H9 (cell line): ENCODE measurements at regions not wholly inside any gene's neighbourhood (a gene's known extent, or its start where the extent isn't known, plus 50 kb on each side); places are given as distances from the start of the nearest gene placed in this dataset.

Experiments
- DNase-seq: peaks from one replicate; pipeline ENCODE4 v3.0.0-alpha.2; 2017
- H2AFZ ChIP-seq: one replicate; pipeline ENCODE4 v1.6.1; 2013; ENCODE audit warnings: mild to moderate bottlenecking, low read length, control low read depth, moderate library complexity
- H2AK5ac ChIP-seq: 2 replicates; pipeline ENCODE4 v1.6.1; 2013; ENCODE audit warnings: low read length, control low read depth, mixed read lengths; ENCODE audit not compliant: insufficient read length
- H2BK120ac ChIP-seq: one replicate; pipeline ENCODE4 v1.6.1; 2013; ENCODE audit warnings: low read depth, mild to moderate bottlenecking, low read length, control low read depth, inconsistent platforms; ENCODE audit not compliant: poor library complexity, severe bottlenecking
- H2BK12ac ChIP-seq: 2 replicates; pipeline ENCODE4 v1.6.1; 2013; ENCODE audit warnings: low read length, control low read depth, mixed read lengths, low read depth; ENCODE audit not compliant: insufficient read length
- H2BK15ac ChIP-seq: 2 replicates; pipeline ENCODE4 v1.6.1; 2013; ENCODE audit warnings: low read depth, low read length, control low read depth
- H2BK20ac ChIP-seq: one replicate; pipeline ENCODE4 v1.6.1; 2013; ENCODE audit warnings: low read depth, mild to moderate bottlenecking, low read length, control low read depth, inconsistent platforms; ENCODE audit not compliant: poor library complexity, severe bottlenecking
- H2BK5ac ChIP-seq: 2 replicates; pipeline ENCODE4 v1.6.1; 2013; ENCODE audit warnings: low read length, control low read depth, mixed read lengths; ENCODE audit not compliant: insufficient read length
- H3K14ac ChIP-seq: 2 replicates; pipeline ENCODE4 v1.6.1; 2013; ENCODE audit warnings: low read length, control low read depth; ENCODE audit not compliant: insufficient read depth
- H3K18ac ChIP-seq: 2 replicates; pipeline ENCODE4 v1.6.1; 2013; ENCODE audit warnings: low read depth, mild to moderate bottlenecking, mixed read lengths, low read length, control low read depth; ENCODE audit not compliant: insufficient read length
- H3K23ac ChIP-seq: 2 replicates; pipeline ENCODE4 v1.6.1; 2013; ENCODE audit warnings: low read length, control low read depth, mixed read lengths, low read depth; ENCODE audit not compliant: insufficient read length
- H3K23me2 ChIP-seq: 2 replicates; pipeline ENCODE4 v1.6.1; 2013; ENCODE audit warnings: low read depth, mild to moderate bottlenecking, mixed read lengths, low read length, control low read depth; ENCODE audit not compliant: insufficient read length, poor library complexity, severe bottlenecking
- H3K27ac ChIP-seq: 2 replicates; pipeline ENCODE4 v1.5.1; 2013; ENCODE audit warnings: low read length, control low read depth, mixed read lengths, low read depth; ENCODE audit not compliant: insufficient read length
- H3K27me3 ChIP-seq: 2 replicates; pipeline ENCODE4 v1.6.1; 2013; ENCODE audit warnings: low read length, control low read depth, inconsistent platforms; ENCODE audit not compliant: insufficient read depth
- H3K4ac ChIP-seq: 2 replicates; pipeline ENCODE4 v1.6.1; 2013; ENCODE audit warnings: low read depth, mild to moderate bottlenecking, control low read depth, inconsistent platforms, low read length, moderate library complexity
- H3K4me1 ChIP-seq: 2 replicates; pipeline ENCODE4 v1.6.1; 2013; ENCODE audit warnings: low read length, control low read depth, inconsistent platforms; ENCODE audit not compliant: insufficient read depth
- H3K4me2 ChIP-seq: 2 replicates; pipeline ENCODE4 v1.6.1; 2013; ENCODE audit warnings: low read length, control low read depth, mixed read lengths; ENCODE audit not compliant: insufficient read length, insufficient read depth
- H3K56ac ChIP-seq: 2 replicates; pipeline ENCODE4 v1.6.1; 2013; ENCODE audit warnings: low read depth, mild to moderate bottlenecking, mixed read lengths, low read length, control low read depth; ENCODE audit not compliant: insufficient read length
- H3K79me1 ChIP-seq: 2 replicates; pipeline ENCODE4 v1.6.1; 2013; ENCODE audit warnings: low read depth, mild to moderate bottlenecking, moderate library complexity, low read length, control low read depth, inconsistent platforms; ENCODE audit not compliant: insufficient read depth, poor library complexity, severe bottlenecking
- H3K79me2 ChIP-seq: 2 replicates; pipeline ENCODE4 v1.6.1; 2013; ENCODE audit warnings: low read length, control low read depth, inconsistent platforms; ENCODE audit not compliant: insufficient read depth
- H3K9ac ChIP-seq: 2 replicates; pipeline ENCODE4 v1.6.1; 2013; ENCODE audit warnings: low read length, control low read depth, mixed read lengths; ENCODE audit not compliant: insufficient read length; ENCODE audit errors: extremely low read depth
- H3K9me3 ChIP-seq: one replicate; pipeline ENCODE4 v1.6.1; 2013; ENCODE audit warnings: low read depth, low read length, inconsistent platforms; ENCODE audit not compliant: control insufficient read depth
- H3T11ph ChIP-seq: one replicate; pipeline ENCODE4 v1.6.1; 2013; ENCODE audit warnings: mild to moderate bottlenecking, low read length, control low read depth, inconsistent platforms
- H4K20me1 ChIP-seq: one replicate; pipeline ENCODE4 v1.6.1; 2013; ENCODE audit not compliant: control insufficient read depth, insufficient read length, insufficient read depth
- H4K5ac ChIP-seq: 2 replicates; pipeline ENCODE4 v1.6.1; 2013; ENCODE audit warnings: low read depth, mild to moderate bottlenecking, mixed read lengths, low read length, control low read depth; ENCODE audit not compliant: insufficient read length
- H4K8ac ChIP-seq: replicated peaks from 2 replicates; pipeline ENCODE4 v1.6.1; 2013; ENCODE audit warnings: low read length, control low read depth, mixed read lengths, low read depth; ENCODE audit not compliant: insufficient read length
- H4K91ac ChIP-seq: 2 replicates; pipeline ENCODE4 v1.6.1; 2013; ENCODE audit warnings: low read depth, mild to moderate bottlenecking, moderate library complexity, mixed read lengths, low read length, control low read depth; ENCODE audit not compliant: insufficient read length
- H3K27ac Mint-ChIP-seq, 3 experiments: 2 replicates in 2 of 3; 3 replicates in 1 of 3; pipeline ENCODE4 v1.8.0; 2020 to 2021; ENCODE audit warnings: mixed read lengths in 3 of 3, mild to moderate bottlenecking in 1 of 3, moderate library complexity in 1 of 3
- H3K27me3 Mint-ChIP-seq: 2 replicates; pipeline ENCODE4 v1.8.0; 2021; ENCODE audit warnings: low read depth, mild to moderate bottlenecking, moderate library complexity, mixed read lengths
- H3K36me3 Mint-ChIP-seq, 3 experiments: 2 replicates in 2 of 3; 3 replicates in 1 of 3; pipeline ENCODE4 v1.8.0; 2020 to 2021; ENCODE audit warnings: low read depth in 3 of 3, mixed read lengths in 3 of 3; ENCODE audit not compliant: insufficient read depth in 1 of 3
- H3K4me1 Mint-ChIP-seq, 2 experiments: 2 replicates each; pipeline ENCODE4 v1.8.0; 2020; ENCODE audit warnings: mixed read lengths in 2 of 2
- H3K4me3 Mint-ChIP-seq, 2 experiments: 2 replicates in 1 of 2; 3 replicates in 1 of 2; pipeline ENCODE4 v1.8.0; 2020 to 2021; ENCODE audit warnings: mild to moderate bottlenecking in 2 of 2, mixed read lengths in 2 of 2, moderate library complexity in 1 of 2
- H3K9me3 Mint-ChIP-seq, 2 experiments: 2 replicates in 1 of 2; 3 replicates in 1 of 2; pipeline ENCODE4 v1.8.0; 2020; ENCODE audit warnings: mild to moderate bottlenecking in 2 of 2, mixed read lengths in 2 of 2, moderate library complexity in 1 of 2
- CTCF ChIP-seq: fragments of 200-600 bp; sonication (generic); conservative IDR thresholded peaks from 3 replicates; pipeline ENCODE4 v1.8.0; 2021; ENCODE audit warnings: antibody characterized with exemption, mild to moderate bottlenecking
- WGBS: extraction: QIAGEN DNeasy Blood & Tissue Kit; methylation state at CpG from one replicate; pipeline ENCODE4 v1.1.7; 2013; ENCODE audit warnings: missing lambda C conversion rate, low lambda C conversion rate, mixed read lengths; ENCODE audit not compliant: insufficient read length; ENCODE audit errors: extremely low coverage; 5-methylcytosine and 5-hydroxymethylcytosine counted together

- Mint-ChIP-seq H3K27me3 (no peaks in the 10 kb centered on the region), H3K4me1 (peaks cover 0 to 3% of the 10 kb centered on the region in 2 experiments; a peak in 1 of 4 replicates), H3K27ac (no peak overlapping the region), H3K36me3 (peaks cover 2 to 21% (median 10%) of the 10 kb centered on the region in 3 experiments; a peak in 6 of 7 replicates), H3K9me3 (peaks cover 22 to 26% of the 10 kb centered on the region in 2 experiments), H3K4me3 (no peak overlapping the region)
- H3K27ac ChIP-seq, result no peak overlapping the region
- no peak overlapping the region for H4K5ac ChIP-seq
- no peak overlapping the region for H2BK20ac ChIP-seq
- H3K9me3 ChIP-seq, result no peaks in the 10 kb centered on the region
- no peak overlapping the region for H2BK5ac ChIP-seq
- H3K27me3 ChIP-seq, result no peaks in the 10 kb centered on the region
- no peak overlapping the region for H3K18ac ChIP-seq
- H2AK5ac ChIP-seq, result no peak overlapping the region
- H3K4me1 ChIP-seq, result peaks cover 2% of the 10 kb centered on the region; the same call in 1 of the 2 replicates
- no peak for TF ChIP-seq CTCF
- no peak overlapping the region for H3K23ac ChIP-seq
- no peak overlapping the region for H4K8ac ChIP-seq
- no peak for DNase-seq
- H4K91ac ChIP-seq, result no peak overlapping the region
- no peak overlapping the region for H3K56ac ChIP-seq
- no peak overlapping the region for H3T11ph ChIP-seq
- H3K79me2 ChIP-seq, result no peaks in the 10 kb centered on the region
- no peak overlapping the region for H3K4me2 ChIP-seq
- no peak overlapping the region for H3K4ac ChIP-seq
- no peaks in the 10 kb centered on the region for H3K23me2 ChIP-seq
- no peak overlapping the region for H2BK15ac ChIP-seq
- H3K14ac ChIP-seq, result no peak overlapping the region
- H3K9ac ChIP-seq, result no peak overlapping the region
- H2BK12ac ChIP-seq, result no peak overlapping the region
- H2AFZ ChIP-seq, result no peak overlapping the region
- no peaks in the 10 kb centered on the region for H3K79me1 ChIP-seq
- no CpG with 5 or more reads among the region's 28 CpGs for WGBS
- H4K20me1 ChIP-seq, result no peaks in the 10 kb centered on the region
- H2BK120ac ChIP-seq, result no peak overlapping the region
Observed at GRCh38 chr11:128215238-128215882, 372.0 kb downstream of the ETS1 start.
